ENCODE measurements at regions not wholly inside any gene's neighbourhood (a gene's known extent, or its start where the extent isn't known, plus 50 kb on each side); places are given as distances from the start of the nearest gene placed in this dataset.

GRCh38 chr2:65663831-65664407 lies 231.5 kb upstream of the SPRED2 start:
- H3K36me3 ChIP-seq (ENCODE audit: control insufficient read depth, insufficient read depth, low read length): no peaks in the 10 kb centered on the region
- no peak overlapping the region for H3K4me3 ChIP-seq (ENCODE audit: low read length)
- H3K9ac ChIP-seq (ENCODE audit: low read length): no peak overlapping the region
- peaks cover 25% of the 10 kb centered on the region for H3K27me3 ChIP-seq (ENCODE audit: control insufficient read depth, insufficient read depth, low read length)
- H3K4me1 ChIP-seq (ENCODE audit: control insufficient read depth, insufficient read depth, low read length): peaks cover 5% of the 10 kb centered on the region
- no peaks in the 10 kb centered on the region for H3K9me3 ChIP-seq (ENCODE audit: control insufficient read depth, low read length)

GRCh38 chr2:65662654-65663432 lies 230.4 kb upstream of the SPRED2 start:
- no peak overlapping the region for H3K9ac ChIP-seq (ENCODE audit: low read length)
- peaks cover 36% of the 10 kb centered on the region for H3K27me3 ChIP-seq (ENCODE audit: control insufficient read depth, insufficient read depth, low read length)
- H3K36me3 ChIP-seq (ENCODE audit: control insufficient read depth, insufficient read depth, low read length): no peaks in the 10 kb centered on the region
- peaks cover 5% of the 10 kb centered on the region for H3K4me1 ChIP-seq (ENCODE audit: control insufficient read depth, insufficient read depth, low read length)
- H3K4me3 ChIP-seq (ENCODE audit: low read length): no peak overlapping the region
- no peaks in the 10 kb centered on the region for H3K9me3 ChIP-seq (ENCODE audit: control insufficient read depth, low read length)

- H3K9ac ChIP-seq (ENCODE audit: low read length): no peak overlapping the region
- H3K36me3 ChIP-seq (ENCODE audit: control insufficient read depth, insufficient read depth, low read length): no peaks in the 10 kb centered on the region
- no peak overlapping the region for H3K4me3 ChIP-seq (ENCODE audit: low read length)
- H3K4me1 ChIP-seq (ENCODE audit: control insufficient read depth, insufficient read depth, low read length): peaks cover 5% of the 10 kb centered on the region
- H3K27me3 ChIP-seq (ENCODE audit: control insufficient read depth, insufficient read depth, low read length): peaks cover 43% of the 10 kb centered on the region
- H3K9me3 ChIP-seq (ENCODE audit: control insufficient read depth, low read length): no peaks in the 10 kb centered on the region
Measured at GRCh38 chr2:65661980-65662653, 229.7 kb upstream of the SPRED2 start.

- Histone ChIP-seq H3K27me3 (ENCODE audit: control insufficient read depth, insufficient read depth, low read length) (peaks cover 49% of the 10 kb centered on the region), H3K4me1 (ENCODE audit: control insufficient read depth, insufficient read depth, low read length) (peaks cover 5% of the 10 kb centered on the region), H3K36me3 (ENCODE audit: control insufficient read depth, insufficient read depth, low read length) (no peaks in the 10 kb centered on the region), H3K9ac (ENCODE audit: low read length) (no peak overlapping the region), H3K9me3 (ENCODE audit: control insufficient read depth, low read length) (no peaks in the 10 kb centered on the region), H3K4me3 (ENCODE audit: low read length) (no peak overlapping the region)
Measured at GRCh38 chr2:65660340-65660739, 227.9 kb upstream of the SPRED2 start.

GRCh38 chr2:65658881-65659280 lies 226.5 kb upstream of the SPRED2 start:
- Histone ChIP-seq H3K9me3 (ENCODE audit: control insufficient read depth, low read length) (no peaks in the 10 kb centered on the region), H3K27me3 (ENCODE audit: control insufficient read depth, insufficient read depth, low read length) (peaks cover 56% of the 10 kb centered on the region), H3K36me3 (ENCODE audit: control insufficient read depth, insufficient read depth, low read length) (no peaks in the 10 kb centered on the region), H3K4me1 (ENCODE audit: control insufficient read depth, insufficient read depth, low read length) (peaks cover 5% of the 10 kb centered on the region), H3K4me3 (ENCODE audit: low read length) (no peak overlapping the region), H3K9ac (ENCODE audit: low read length) (no peak overlapping the region)

GRCh38 chr2:65658266-65658665 lies 225.9 kb upstream of the SPRED2 start:
- Histone ChIP-seq H3K4me3 (ENCODE audit: low read length) (no peak overlapping the region), H3K9me3 (ENCODE audit: control insufficient read depth, low read length) (no peaks in the 10 kb centered on the region), H3K36me3 (ENCODE audit: control insufficient read depth, insufficient read depth, low read length) (no peaks in the 10 kb centered on the region), H3K27me3 (ENCODE audit: control insufficient read depth, insufficient read depth, low read length) (peaks cover 51% of the 10 kb centered on the region), H3K4me1 (ENCODE audit: control insufficient read depth, insufficient read depth, low read length) (peaks cover 5% of the 10 kb centered on the region), H3K9ac (ENCODE audit: low read length) (no peak overlapping the region)

- Histone ChIP-seq H3K4me1 (ENCODE audit: control insufficient read depth, insufficient read depth, low read length) (peaks cover 5% of the 10 kb centered on the region), H3K9ac (ENCODE audit: low read length) (no peak overlapping the region), H3K9me3 (ENCODE audit: control insufficient read depth, low read length) (no peaks in the 10 kb centered on the region), H3K36me3 (ENCODE audit: control insufficient read depth, insufficient read depth, low read length) (no peaks in the 10 kb centered on the region), H3K27me3 (ENCODE audit: control insufficient read depth, insufficient read depth, low read length) (peaks cover 56% of the 10 kb centered on the region), H3K4me3 (ENCODE audit: low read length) (no peak overlapping the region)
Measured at GRCh38 chr2:65656160-65656718, 223.8 kb upstream of the SPRED2 start.

- Histone ChIP-seq H3K36me3 (ENCODE audit: control insufficient read depth, insufficient read depth, low read length) (no peaks in the 10 kb centered on the region), H3K27me3 (ENCODE audit: control insufficient read depth, insufficient read depth, low read length) (peaks cover 49% of the 10 kb centered on the region)
Measured at GRCh38 chr2:65655000-65655399, 222.6 kb upstream of the SPRED2 start.

GRCh38 chr2:65654496-65654895 lies 222.1 kb upstream of the SPRED2 start:
- Histone ChIP-seq H3K4me1 (ENCODE audit: control insufficient read depth, insufficient read depth, low read length) (no peaks in the 10 kb centered on the region), H3K9ac (ENCODE audit: low read length) (no peak overlapping the region), H3K36me3 (ENCODE audit: control insufficient read depth, insufficient read depth, low read length) (no peaks in the 10 kb centered on the region), H3K4me3 (ENCODE audit: low read length) (no peak overlapping the region), H3K27me3 (ENCODE audit: control insufficient read depth, insufficient read depth, low read length) (peaks cover 48% of the 10 kb centered on the region), H3K9me3 (ENCODE audit: control insufficient read depth, low read length) (no peaks in the 10 kb centered on the region)

More at GRCh38 chr2:65655000-65655399, 222.6 kb upstream of the SPRED2 start:
- Histone ChIP-seq H3K9me3 (ENCODE audit: control insufficient read depth, low read length) (no peaks in the 10 kb centered on the region), H3K4me3 (ENCODE audit: low read length) (no peak overlapping the region), H3K9ac (ENCODE audit: low read length) (no peak overlapping the region), H3K4me1 (ENCODE audit: control insufficient read depth, insufficient read depth, low read length) (no peaks in the 10 kb centered on the region)

- H3K9ac ChIP-seq (ENCODE audit: low read length): no peak overlapping the region
- peaks cover 32% of the 10 kb centered on the region for H3K27me3 ChIP-seq (ENCODE audit: control insufficient read depth, insufficient read depth, low read length)
- no peaks in the 10 kb centered on the region for H3K9me3 ChIP-seq (ENCODE audit: control insufficient read depth, low read length)
- H3K4me1 ChIP-seq (ENCODE audit: control insufficient read depth, insufficient read depth, low read length): no peaks in the 10 kb centered on the region
- no peak overlapping the region for H3K4me3 ChIP-seq (ENCODE audit: low read length)
- H3K36me3 ChIP-seq (ENCODE audit: control insufficient read depth, insufficient read depth, low read length): no peaks in the 10 kb centered on the region
Measured at GRCh38 chr2:65652066-65652465, 219.7 kb upstream of the SPRED2 start.

GRCh38 chr2:65649811-65650589 lies 217.6 kb upstream of the SPRED2 start:
- Histone ChIP-seq H3K4me1 (ENCODE audit: control insufficient read depth, insufficient read depth, low read length) (no peaks in the 10 kb centered on the region), H3K27me3 (ENCODE audit: control insufficient read depth, insufficient read depth, low read length) (peaks cover 23% of the 10 kb centered on the region), H3K9ac (ENCODE audit: low read length) (no peak overlapping the region), H3K4me3 (ENCODE audit: low read length) (no peak overlapping the region), H3K36me3 (ENCODE audit: control insufficient read depth, insufficient read depth, low read length) (no peaks in the 10 kb centered on the region), H3K9me3 (ENCODE audit: control insufficient read depth, low read length) (no peaks in the 10 kb centered on the region)
